DND-41 (cell line): ENCODE measurements at regions not wholly inside any gene's neighbourhood (a gene's known extent, or its start where the extent isn't known, plus 50 kb on each side); places are given as distances from the start of the nearest gene placed in this dataset.
"Not testable (repeated sequence)": the region's sequence is repeated elsewhere in the genome, so short reads cannot be mapped to it uniquely, and the experiment has no call there.

Experiments
- EZH2 ChIP-seq: IDR thresholded peaks from 3 replicates; pipeline ENCODE4 v1.6.1; 2012; ENCODE audit warnings: borderline replicate concordance, low read depth, mild to moderate bottlenecking, moderate library complexity, low read length, inconsistent platforms; ENCODE audit not compliant: severe bottlenecking
- TF ChIP-seq, protein P1 (sequence below): IDR thresholded peaks from 2 replicates; pipeline ENCODE4 v1.5.1; 2012; ENCODE audit warnings: borderline replicate concordance, low read length, moderate library complexity, mild to moderate bottlenecking; ENCODE audit not compliant: poor library complexity, severe bottlenecking; ENCODE audit errors: extremely low read depth

DNA sequence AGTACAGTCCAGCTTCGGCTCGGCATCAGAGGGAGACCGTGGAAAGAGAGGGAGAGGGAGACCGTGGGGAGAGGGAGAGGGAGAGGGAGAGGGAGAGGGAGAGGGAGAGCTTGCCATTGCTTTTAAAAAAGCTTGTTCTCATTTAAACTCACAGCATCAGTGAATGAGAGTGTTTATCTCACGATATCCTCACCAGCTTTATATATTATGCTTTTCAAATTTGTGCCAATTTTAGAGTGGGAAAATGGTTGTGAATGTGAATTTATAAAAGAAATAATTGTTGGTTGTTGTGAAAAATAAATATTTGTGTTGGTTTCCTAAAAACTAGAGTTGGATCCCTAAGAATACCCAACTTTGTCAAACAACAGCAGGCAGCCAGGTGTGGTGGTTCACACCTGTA is 170.1 kb downstream of the NRN1 start:
- TF ChIP-seq, protein P1, sequence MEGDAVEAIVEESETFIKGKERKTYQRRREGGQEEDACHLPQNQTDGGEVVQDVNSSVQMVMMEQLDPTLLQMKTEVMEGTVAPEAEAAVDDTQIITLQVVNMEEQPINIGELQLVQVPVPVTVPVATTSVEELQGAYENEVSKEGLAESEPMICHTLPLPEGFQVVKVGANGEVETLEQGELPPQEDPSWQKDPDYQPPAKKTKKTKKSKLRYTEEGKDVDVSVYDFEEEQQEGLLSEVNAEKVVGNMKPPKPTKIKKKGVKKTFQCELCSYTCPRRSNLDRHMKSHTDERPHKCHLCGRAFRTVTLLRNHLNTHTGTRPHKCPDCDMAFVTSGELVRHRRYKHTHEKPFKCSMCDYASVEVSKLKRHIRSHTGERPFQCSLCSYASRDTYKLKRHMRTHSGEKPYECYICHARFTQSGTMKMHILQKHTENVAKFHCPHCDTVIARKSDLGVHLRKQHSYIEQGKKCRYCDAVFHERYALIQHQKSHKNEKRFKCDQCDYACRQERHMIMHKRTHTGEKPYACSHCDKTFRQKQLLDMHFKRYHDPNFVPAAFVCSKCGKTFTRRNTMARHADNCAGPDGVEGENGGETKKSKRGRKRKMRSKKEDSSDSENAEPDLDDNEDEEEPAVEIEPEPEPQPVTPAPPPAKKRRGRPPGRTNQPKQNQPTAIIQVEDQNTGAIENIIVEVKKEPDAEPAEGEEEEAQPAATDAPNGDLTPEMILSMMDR = not testable (repeated sequence)
- TF ChIP-seq EZH2 = not testable (repeated sequence)
